Neural crest cell (in vitro differentiated cells): ENCODE measurements at regions not wholly inside any gene's neighbourhood (a gene's known extent, or its start where the extent isn't known, plus 50 kb on each side); places are given as distances from the start of the nearest gene placed in this dataset.
"Not testable (repeated sequence)": the region's sequence is repeated elsewhere in the genome, so short reads cannot be mapped to it uniquely, and the experiment has no call there.

Experiments used
- DNase-seq: peaks from one replicate; pipeline ENCODE4 v3.0.0; 2021; ENCODE audit warnings: low read depth, mixed read lengths, low spot score
- H3K27ac Mint-ChIP-seq: one replicate; pipeline ENCODE4 v1.8.0; 2021; ENCODE audit warnings: mild to moderate bottlenecking, mixed read lengths; ENCODE audit not compliant: unreplicated experiment
- H3K27me3 Mint-ChIP-seq: 2 replicates; pipeline ENCODE4 v1.8.0; 2021; ENCODE audit warnings: low read depth, mild to moderate bottlenecking, mixed read lengths
- H3K36me3 Mint-ChIP-seq: 2 replicates; pipeline ENCODE4 v1.8.0; 2021; ENCODE audit warnings: low read depth, mild to moderate bottlenecking, mixed read lengths
- H3K4me1 Mint-ChIP-seq: 2 replicates; pipeline ENCODE4 v1.8.0; 2021; ENCODE audit warnings: mixed read lengths
- H3K4me3 Mint-ChIP-seq: one replicate; pipeline ENCODE4 v1.8.0; 2021; ENCODE audit warnings: mild to moderate bottlenecking, mixed read lengths
- H3K9me3 Mint-ChIP-seq: 2 replicates; pipeline ENCODE4 v1.8.0; 2021; ENCODE audit warnings: mixed read lengths
- TF ChIP-seq, protein P1 (sequence below): fragments of 200-600 bp; sonication (generic); conservative IDR thresholded peaks from 2 replicates; pipeline ENCODE4 v1.5.0; 2021; ENCODE audit warnings: antibody characterized with exemption, mild to moderate bottlenecking

DNA sequence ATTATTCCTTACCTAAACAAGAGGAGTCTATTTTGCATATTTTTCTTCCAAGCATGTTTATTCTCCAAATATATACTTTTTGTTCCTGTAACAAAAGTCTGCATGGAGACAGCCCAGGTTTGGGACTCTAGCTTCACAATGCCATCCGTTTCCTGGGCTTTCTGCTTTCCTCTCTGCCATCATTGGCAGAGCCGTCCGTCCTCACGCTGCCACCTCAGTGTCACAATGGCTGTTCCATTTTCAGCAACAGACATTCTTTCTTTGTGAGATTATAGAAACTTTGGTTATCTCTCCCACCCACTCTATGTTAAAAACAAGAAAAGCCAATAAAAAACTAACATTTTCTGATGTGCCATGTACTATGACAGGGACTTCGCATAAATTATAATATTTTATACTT, 825.2 kb downstream of the REEP3 start:
- no peaks in the 10 kb centered on the region for H3K36me3 Mint-ChIP-seq

DNA sequence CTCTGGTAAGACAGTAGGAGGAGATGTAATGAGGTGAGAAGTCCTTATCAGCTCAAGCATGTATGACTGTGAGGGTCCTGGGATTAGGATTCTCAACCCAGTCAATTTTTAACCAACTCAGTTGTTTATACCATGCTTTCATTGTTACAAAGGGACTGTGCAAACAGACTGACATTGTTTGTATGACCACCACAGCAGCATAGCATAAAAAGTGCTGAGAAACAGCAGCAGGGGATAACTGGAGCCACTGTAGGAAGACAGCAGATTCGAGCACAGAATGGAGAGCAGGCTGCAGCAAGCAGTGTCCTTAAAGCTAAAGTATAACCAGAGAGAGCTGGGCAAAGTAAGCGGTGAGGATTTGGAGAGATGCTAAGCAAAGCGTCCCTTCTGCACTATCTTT, 829.5 kb downstream of the REEP3 start:
- Mint-ChIP-seq H3K27me3 (no peaks in the 10 kb centered on the region), H3K4me1 (peaks cover 17% of the 10 kb centered on the region), H3K4me3 (no peak overlapping the region), H3K36me3 (no peaks in the 10 kb centered on the region), H3K9me3 (no peaks in the 10 kb centered on the region), H3K27ac (no peak overlapping the region)
- DNase-seq, result no peak
- TF ChIP-seq, protein P1, sequence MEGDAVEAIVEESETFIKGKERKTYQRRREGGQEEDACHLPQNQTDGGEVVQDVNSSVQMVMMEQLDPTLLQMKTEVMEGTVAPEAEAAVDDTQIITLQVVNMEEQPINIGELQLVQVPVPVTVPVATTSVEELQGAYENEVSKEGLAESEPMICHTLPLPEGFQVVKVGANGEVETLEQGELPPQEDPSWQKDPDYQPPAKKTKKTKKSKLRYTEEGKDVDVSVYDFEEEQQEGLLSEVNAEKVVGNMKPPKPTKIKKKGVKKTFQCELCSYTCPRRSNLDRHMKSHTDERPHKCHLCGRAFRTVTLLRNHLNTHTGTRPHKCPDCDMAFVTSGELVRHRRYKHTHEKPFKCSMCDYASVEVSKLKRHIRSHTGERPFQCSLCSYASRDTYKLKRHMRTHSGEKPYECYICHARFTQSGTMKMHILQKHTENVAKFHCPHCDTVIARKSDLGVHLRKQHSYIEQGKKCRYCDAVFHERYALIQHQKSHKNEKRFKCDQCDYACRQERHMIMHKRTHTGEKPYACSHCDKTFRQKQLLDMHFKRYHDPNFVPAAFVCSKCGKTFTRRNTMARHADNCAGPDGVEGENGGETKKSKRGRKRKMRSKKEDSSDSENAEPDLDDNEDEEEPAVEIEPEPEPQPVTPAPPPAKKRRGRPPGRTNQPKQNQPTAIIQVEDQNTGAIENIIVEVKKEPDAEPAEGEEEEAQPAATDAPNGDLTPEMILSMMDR, result no peak

More for the DNA sequence above, 825.2 kb downstream of the REEP3 start:
- TF ChIP-seq, protein P1, result no peak
- H3K27me3 Mint-ChIP-seq, result no peaks in the 10 kb centered on the region
- H3K27ac Mint-ChIP-seq, result no peak overlapping the region
- H3K9me3 Mint-ChIP-seq, result no peaks in the 10 kb centered on the region
- H3K4me3 Mint-ChIP-seq, result no peak overlapping the region
- peaks cover 14% of the 10 kb centered on the region for H3K4me1 Mint-ChIP-seq
- DNase-seq, result no peak

DNA sequence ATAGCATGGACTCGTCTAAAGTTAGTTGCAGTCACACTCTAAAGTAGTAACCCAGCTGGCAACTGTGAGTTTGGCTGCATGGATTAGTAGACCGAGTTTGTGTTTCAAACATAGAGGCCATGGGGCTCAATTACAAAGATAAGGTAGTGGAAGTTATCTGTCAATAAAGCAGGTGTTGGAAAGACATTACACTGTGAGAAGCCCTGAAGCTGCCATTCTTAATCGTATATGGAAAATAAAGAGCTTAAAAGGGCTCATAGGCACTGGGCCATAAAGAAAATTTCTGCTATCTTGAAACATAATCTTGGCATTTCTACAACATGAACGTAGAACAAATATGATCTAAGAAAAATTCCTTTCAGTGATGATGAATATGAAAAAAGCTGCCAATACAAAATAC, 837.7 kb downstream of the REEP3 start:
- H3K27ac Mint-ChIP-seq, result no peak overlapping the region
- DNase-seq, result no peak
- H3K4me1 Mint-ChIP-seq, result no peaks in the 10 kb centered on the region
- H3K36me3 Mint-ChIP-seq, result no peaks in the 10 kb centered on the region
- H3K27me3 Mint-ChIP-seq, result no peaks in the 10 kb centered on the region
- TF ChIP-seq, protein P1, result no peak
- H3K4me3 Mint-ChIP-seq, result no peak overlapping the region
- H3K9me3 Mint-ChIP-seq, result peaks cover 6% of the 10 kb centered on the region

DNA sequence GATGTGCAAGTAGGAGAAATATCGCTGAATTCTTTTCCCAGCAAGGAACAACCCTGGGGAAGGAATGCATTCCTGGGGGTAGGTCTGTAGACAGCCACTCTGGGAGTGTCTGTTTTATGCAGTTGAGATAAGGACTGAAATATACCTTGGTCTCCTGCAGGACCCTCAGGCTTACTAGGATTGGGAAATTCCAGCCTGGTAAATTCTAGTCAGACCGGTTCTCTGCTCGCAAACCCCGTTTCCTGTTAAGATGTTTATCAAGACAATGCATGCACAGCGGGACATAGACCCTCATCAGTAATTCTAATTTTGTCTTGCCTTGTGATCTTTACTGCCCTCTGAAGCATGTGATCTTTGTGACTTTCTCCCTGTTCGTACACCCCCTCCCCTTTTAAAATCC, 839.0 kb downstream of the REEP3 start:
- not testable (repeated sequence) for H3K4me1 Mint-ChIP-seq, H3K27me3 Mint-ChIP-seq, H3K9me3 Mint-ChIP-seq, H3K27ac Mint-ChIP-seq, DNase-seq, H3K36me3 Mint-ChIP-seq, H3K4me3 Mint-ChIP-seq

DNA sequence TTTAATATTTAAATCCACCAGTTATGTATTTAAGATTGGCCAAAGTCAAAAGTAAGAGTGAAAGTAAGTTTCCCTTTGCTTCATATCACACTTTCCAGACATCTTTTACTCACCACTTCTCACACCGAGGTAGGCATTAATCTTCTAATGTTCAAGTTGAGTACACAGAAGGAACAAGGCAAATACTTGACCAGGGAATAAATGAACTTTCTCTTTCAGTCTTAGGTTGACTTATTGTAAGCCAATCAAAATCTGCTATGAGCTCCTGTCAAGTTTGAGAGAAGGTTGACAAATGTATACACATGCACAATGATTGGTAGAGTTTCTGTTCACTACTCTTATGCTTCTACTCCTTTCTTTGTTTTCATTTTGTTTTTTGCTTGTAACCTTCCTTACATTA, 842.5 kb downstream of the REEP3 start:
- H3K36me3 Mint-ChIP-seq, result no peaks in the 10 kb centered on the region
- peaks cover 6% of the 10 kb centered on the region for H3K9me3 Mint-ChIP-seq
- no peak overlapping the region for H3K27ac Mint-ChIP-seq
- no peak for DNase-seq
- H3K4me1 Mint-ChIP-seq, result peaks cover 13% of the 10 kb centered on the region
- H3K4me3 Mint-ChIP-seq, result no peak overlapping the region
- no peaks in the 10 kb centered on the region for H3K27me3 Mint-ChIP-seq
- TF ChIP-seq, protein P1, result no peak

DNA sequence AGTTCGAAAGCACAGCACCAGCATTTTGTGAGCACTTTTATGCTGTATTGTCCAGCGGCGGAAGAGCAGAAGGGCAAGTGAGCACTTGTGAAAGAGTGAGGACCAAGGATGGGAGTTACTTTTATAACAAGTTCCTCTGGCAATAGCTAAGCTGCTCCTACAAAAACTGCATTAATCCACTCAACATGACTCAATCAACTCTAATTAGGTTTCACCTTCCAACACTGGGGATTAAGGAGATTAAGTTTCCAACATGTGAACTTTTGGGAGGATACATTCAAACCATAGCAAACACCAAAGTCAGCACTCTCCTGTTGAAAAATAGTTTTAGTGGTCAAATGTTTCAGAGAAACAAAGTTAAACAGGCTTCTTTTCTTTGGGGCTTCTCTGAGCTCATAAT, 844.5 kb downstream of the REEP3 start:
- no peak overlapping the region for H3K27ac Mint-ChIP-seq
- H3K27me3 Mint-ChIP-seq, result no peaks in the 10 kb centered on the region
- peaks cover 13% of the 10 kb centered on the region for H3K4me1 Mint-ChIP-seq
- TF ChIP-seq, protein P1, result no peak
- no peak for DNase-seq
- H3K9me3 Mint-ChIP-seq, result peaks cover 3% of the 10 kb centered on the region
- H3K4me3 Mint-ChIP-seq, result no peak overlapping the region
- H3K36me3 Mint-ChIP-seq, result no peaks in the 10 kb centered on the region
